PC-9 (cell line): ENCODE measurements at regions not wholly inside any gene's neighbourhood (a gene's known extent, or its start where the extent isn't known, plus 50 kb on each side); places are given as distances from the start of the nearest gene placed in this dataset.
A peak's percentile ranks its signal among the peaks of the same experiment; 100 is the strongest.

Experiments used
- BruUV-seq: library from RNA; stranded (reverse); fragments of 400-500 nt; replicated peaks from 2 replicates; lab custom pipeline; 2021; lab: Mats Ljungman, UMichigan
- CTCF ChIA-PET: fragments of 300-600 bp; sonication (Branson Sonifier 250); formaldehyde crosslinking; loops from one replicate; lab custom pipeline; 2022; ENCODE audit warnings: antibody characterized with exemption; lab: Charles Lee
- POLR2A ChIA-PET: fragments of 300-600 bp; sonication (Branson Sonifier 250); formaldehyde crosslinking; loops from one replicate; lab custom pipeline; 2022; ENCODE audit warnings: antibody characterized with exemption; ENCODE audit not compliant: unreplicated experiment; lab: Charles Lee
- DNase-seq, 2 experiments: peaks; one replicate each; pipeline versions ENCODE4 v3.0.0 to v3.0.0-alpha.2; 2015 to 2022; ENCODE audit warnings: mixed read lengths in 1 of 2
- H2AFZ ChIP-seq: fragments of 200-600 bp; sonication (generic); 2 replicates; pipeline ENCODE4 v1.8.1; 2017; ENCODE audit warnings: antibody characterized with exemption
- H3F3A ChIP-seq: fragments of 200-600 bp; sonication (generic); 2 replicates; pipeline ENCODE4 v1.8.1; 2017; ENCODE audit warnings: antibody characterized with exemption, mild to moderate bottlenecking, low read depth; ENCODE audit not compliant: insufficient read depth
- H3K27ac ChIP-seq: fragments of 200-600 bp; sonication (generic); 2 replicates; pipeline ENCODE4 v1.6.1; 2016; ENCODE audit warnings: mixed run types
- H3K27me3 ChIP-seq: fragments of 200-600 bp; sonication (generic); 2 replicates; pipeline ENCODE4 v1.6.1; 2016; ENCODE audit warnings: low read depth, mixed run types; ENCODE audit not compliant: insufficient read depth
- H3K36me3 ChIP-seq: fragments of 200-600 bp; sonication (generic); 2 replicates; pipeline ENCODE4 v1.6.1; 2016; ENCODE audit warnings: low read depth, mixed run types
- H3K4me1 ChIP-seq: fragments of 200-600 bp; sonication (generic); replicated peaks from 2 replicates; pipeline ENCODE4 v1.6.1; 2016; ENCODE audit warnings: mixed run types; ENCODE audit not compliant: insufficient read depth
- H3K4me2 ChIP-seq: fragments of 200-600 bp; sonication (generic); 2 replicates; pipeline ENCODE4 v1.6.1; 2017; ENCODE audit warnings: mixed run types
- H3K4me3 ChIP-seq: fragments of 200-600 bp; sonication (generic); 2 replicates; pipeline ENCODE4 v1.6.1; 2016; ENCODE audit warnings: mixed run types
- H3K79me2 ChIP-seq: fragments of 200-600 bp; sonication (generic); 2 replicates; pipeline ENCODE4 v1.6.1; 2017; ENCODE audit warnings: low read depth, mixed run types
- H3K9me2 ChIP-seq: fragments of 200-600 bp; sonication (generic); 2 replicates; pipeline ENCODE4 v1.8.1; 2017; ENCODE audit warnings: mild to moderate bottlenecking; ENCODE audit not compliant: insufficient read depth
- H3K9me3 ChIP-seq: fragments of 200-600 bp; sonication (generic); 2 replicates; pipeline ENCODE4 v1.8.1; 2016; ENCODE audit warnings: low read depth; ENCODE audit not compliant: insufficient read depth
- H4K20me1 ChIP-seq: fragments of 200-600 bp; sonication (generic); 2 replicates; pipeline ENCODE4 v1.8.1; 2017; ENCODE audit not compliant: insufficient read depth
- CTCF ChIP-seq: fragments of 200-600 bp; sonication (generic); conservative IDR thresholded peaks from 2 replicates; pipeline ENCODE4 v1.6.1; 2017; ENCODE audit warnings: mixed run types, antibody characterized with exemption, mild to moderate bottlenecking, moderate library complexity
- EZH2 ChIP-seq: fragments of 200-600 bp; sonication (generic); IDR thresholded peaks from 2 replicates; pipeline ENCODE4 v1.8.0; 2017; ENCODE audit warnings: antibody characterized with exemption, low read depth
- intact Hi-C: fragments of 100-400 bp; cut with micrococcal nuclease; formaldehyde crosslinking; loops from one replicate; pipeline ENCODE4 v1.10.0; 2022; ENCODE audit not compliant: unreplicated experiment

- intact Hi-C loops: loop anchor here (2.0 kb wide), 1 partner anchor 117 kb away; no protein-coding TSS in a partner anchor
- ChIA-PET CTCF (no interaction called here), POLR2A (no interaction called here)
- H3K79me2 ChIP-seq: no peaks in the 10 kb centered on the region
- H3K9me3 ChIP-seq: no peaks in the 10 kb centered on the region
- no peak overlapping the region for H2AFZ ChIP-seq
- no peaks in the 10 kb centered on the region for H3F3A ChIP-seq
- no peaks in the 10 kb centered on the region for H3K4me1 ChIP-seq
- no peak for DNase-seq
- no peak overlapping the region for H3K4me3 ChIP-seq
- H3K27ac ChIP-seq: no peak overlapping the region
- BruUV-seq: no TSS peak
- H4K20me1 ChIP-seq: no peaks in the 10 kb centered on the region
- no peaks in the 10 kb centered on the region for H3K9me2 ChIP-seq
- H3K36me3 ChIP-seq: no peaks in the 10 kb centered on the region
- H3K4me2 ChIP-seq: no peak overlapping the region
- H3K27me3 ChIP-seq: no peaks in the 10 kb centered on the region
- TF ChIP-seq CTCF (no peak), EZH2 (no peak)
These were observed 210.7 kb downstream of the PDGFRA start for GRCh38 chr4:54439831-54440243.

GRCh38 chr4:54440394-54441136 is 211.5 kb downstream of the PDGFRA start:
- Histone ChIP-seq H3K4me3 (no peak overlapping the region), H3K9me2 (no peaks in the 10 kb centered on the region), H3F3A (no peaks in the 10 kb centered on the region), H2AFZ (no peak overlapping the region), H3K4me2 (no peak overlapping the region), H3K9me3 (no peaks in the 10 kb centered on the region), H3K36me3 (no peaks in the 10 kb centered on the region), H3K27ac (no peak overlapping the region), H3K79me2 (no peaks in the 10 kb centered on the region), H3K27me3 (no peaks in the 10 kb centered on the region), H3K4me1 (no peaks in the 10 kb centered on the region), H4K20me1 (no peaks in the 10 kb centered on the region)
- ChIA-PET POLR2A (interaction anchor here (0.6 kb wide), 1 partner anchor 19 kb away, joined by 6 read pairs; no protein-coding TSS in a partner anchor), CTCF (no interaction called here)
- intact Hi-C loops: loop anchor here (2.0 kb wide), 1 partner anchor 118 kb away; no protein-coding TSS in a partner anchor
- no peak for TF ChIP-seq EZH2
- peak; percentile 59 for TF ChIP-seq CTCF
- no TSS peak for BruUV-seq
- no peak for DNase-seq

- no peak for TF ChIP-seq CTCF
- TF ChIP-seq EZH2: no peak
- H4K20me1 ChIP-seq: no peaks in the 10 kb centered on the region
- H3K36me3 ChIP-seq: no peaks in the 10 kb centered on the region
- no peak for DNase-seq
- ChIA-PET POLR2A (no interaction called here), CTCF (no interaction called here)
- no peaks in the 10 kb centered on the region for H3K4me1 ChIP-seq
- H3K4me3 ChIP-seq: no peak overlapping the region
- BruUV-seq: no TSS peak
- H3F3A ChIP-seq: no peaks in the 10 kb centered on the region
- H3K79me2 ChIP-seq: no peaks in the 10 kb centered on the region
- H3K4me2 ChIP-seq: no peak overlapping the region
- no peaks in the 10 kb centered on the region for H3K27me3 ChIP-seq
- no peaks in the 10 kb centered on the region for H3K9me2 ChIP-seq
- intact Hi-C loops: no loop called here
- H3K9me3 ChIP-seq: no peaks in the 10 kb centered on the region
- no peak overlapping the region for H2AFZ ChIP-seq
- no peak overlapping the region for H3K27ac ChIP-seq
These were observed 211.9 kb upstream of the KIT start for GRCh38 chr4:54445866-54446265.
